Kidney (tissue), 13 donors: ENCODE measurements at regions not wholly inside any gene's neighbourhood (a gene's known extent, or its start where the extent isn't known, plus 50 kb on each side); places are given as distances from the start of the nearest gene placed in this dataset.

Experiments
- DNase-seq, 5 donors: peaks; one replicate each; pipeline ENCODE4 v3.0.0-alpha.2; 2013 to 2020
- FAIRE-seq: peaks from 2 replicates; lab custom pipeline; 2012; peaks lifted over from hg19 to GRCh38; lab: Jason Lieb, UNC
- H3K27ac ChIP-seq, 2 donors: one replicate each; pipeline ENCODE4 v1.7.0; 2013; ENCODE audit warnings: low read depth in 2 of 2, low read length in 2 of 2, inconsistent platforms in 1 of 2
- H3K27me3 ChIP-seq: one replicate; pipeline ENCODE4 v1.7.1; 2013; ENCODE audit warnings: low read length, inconsistent platforms; ENCODE audit not compliant: control insufficient read depth, insufficient read depth
- H3K36me3 ChIP-seq, 3 donors: one replicate each; pipeline versions ENCODE4 v1.7.0 to v1.7.1; 2013; ENCODE audit warnings: low read length in 3 of 3, control low read depth in 1 of 3, inconsistent platforms in 1 of 3; ENCODE audit not compliant: insufficient read depth in 3 of 3, control insufficient read depth in 2 of 3
- H3K4me1 ChIP-seq, 3 donors: one replicate each; pipeline versions ENCODE4 v1.7.0 to v1.7.1; 2013; ENCODE audit warnings: low read length in 3 of 3, inconsistent platforms in 1 of 3, low read depth in 1 of 3; ENCODE audit not compliant: control insufficient read depth in 2 of 3, insufficient read depth in 2 of 3
- H3K4me3 ChIP-seq, 3 donors: one replicate each; pipeline versions ENCODE4 v1.7.0 to v1.8.1; 2013; ENCODE audit warnings: low read length in 3 of 3, control low read depth in 1 of 3, inconsistent platforms in 1 of 3
- H3K9ac ChIP-seq, 3 donors: one replicate each; pipeline versions ENCODE4 v1.7.0 to v1.7.1; 2013; ENCODE audit warnings: low read length in 3 of 3, control low read depth in 1 of 3, inconsistent platforms in 1 of 3
- H3K9me3 ChIP-seq, 3 donors: one replicate each; pipeline versions ENCODE4 v1.7.0 to v1.7.1; 2013; ENCODE audit warnings: low read length in 3 of 3, control low read depth in 1 of 3, inconsistent platforms in 1 of 3; ENCODE audit not compliant: control insufficient read depth in 2 of 3, insufficient read depth in 1 of 3
- CTCF ChIP-seq: IDR thresholded peaks from 3 replicates; pipeline ENCODE4 v1.5.1; 2012; ENCODE audit warnings: mild to moderate bottlenecking, moderate library complexity, borderline replicate concordance; ENCODE audit not compliant: insufficient read depth; ENCODE audit errors: extremely low read depth
- intact Hi-C: fragments of 100-400 bp; cut with DNase I; formaldehyde crosslinking; loops from one replicate; pipeline ENCODE4 v1.11.1; 2022
- donor health status: control.
- donor health status: control.
- donor health status: control.
- donor health status: control.
- donor health status: control.
- donor health status: DM: yes; HTN: yes; CAD: no.
- donor health status: Normal renal cell carcinoma (clear cell type).

- no peaks in the 10 kb centered on the region for H3K27me3 ChIP-seq
- TF ChIP-seq CTCF = no peak
- H3K36me3 ChIP-seq = no peaks in the 10 kb centered on the region
- H3K4me1 ChIP-seq = peaks cover 0 to 11% (median 9%) of the 10 kb centered on the region in 3 donors
- FAIRE-seq = no peak
- peaks cover 0 to 22% (median 5%) of the 10 kb centered on the region in 3 donors for H3K9me3 ChIP-seq
- intact Hi-C loops = no loop called here
- H3K27ac ChIP-seq = peak overlapping the region; percentile 78 to 82
- DNase-seq = no peak
- no peak overlapping the region for H3K4me3 ChIP-seq
- no peak overlapping the region for H3K9ac ChIP-seq
Measured at GRCh38 chr12:58033831-58034230, 92.5 kb downstream of the ATP23 start.

- Histone ChIP-seq H3K9ac (no peak overlapping the region), H3K4me3 (peak overlapping the region in 1 of 3 donors; percentile 28), H3K4me1 (peaks cover 0 to 11% (median 9%) of the 10 kb centered on the region in 3 donors), H3K27ac (peak overlapping the region; percentile 78 to 82), H3K9me3 (peaks cover 0 to 25% (median 5%) of the 10 kb centered on the region in 3 donors), H3K36me3 (no peaks in the 10 kb centered on the region), H3K27me3 (no peaks in the 10 kb centered on the region)
- DNase-seq = no peak
- no peak for TF ChIP-seq CTCF
- intact Hi-C loops = no loop called here
- FAIRE-seq = no peak
Measured at GRCh38 chr12:58034311-58034710, 92.9 kb downstream of the ATP23 start.

GRCh38 chr12:58034712-58035111 is 93.3 kb downstream of the ATP23 start:
- peak overlapping the region in 1 of 3 donors; percentile 28 for H3K4me3 ChIP-seq
- no peak for DNase-seq
- no peak for TF ChIP-seq CTCF
- H3K27ac ChIP-seq = peak overlapping the region; percentile 78 to 82
- peaks cover 0 to 25% (median 5%) of the 10 kb centered on the region in 3 donors for H3K9me3 ChIP-seq
- H3K4me1 ChIP-seq = peaks cover 0 to 11% (median 9%) of the 10 kb centered on the region in 3 donors
- H3K9ac ChIP-seq = no peak overlapping the region
- H3K36me3 ChIP-seq = no peaks in the 10 kb centered on the region
- H3K27me3 ChIP-seq = no peaks in the 10 kb centered on the region
- intact Hi-C loops = no loop called here
- FAIRE-seq = no peak

- peaks cover 0 to 15% (median 5%) of the 10 kb centered on the region in 3 donors for H3K9me3 ChIP-seq
- no peak for FAIRE-seq
- no peak overlapping the region for H3K27ac ChIP-seq
Measured at GRCh38 chr12:58041441-58041840, 100.1 kb downstream of the ATP23 start.

More at GRCh38 chr12:58041441-58041840, 100.1 kb downstream of the ATP23 start:
- no peak overlapping the region for H3K9ac ChIP-seq
- intact Hi-C loops = no loop called here
- no peaks in the 10 kb centered on the region for H3K4me1 ChIP-seq
- no peak overlapping the region for H3K4me3 ChIP-seq
- no peaks in the 10 kb centered on the region for H3K27me3 ChIP-seq
- no peak for TF ChIP-seq CTCF
- no peak for DNase-seq
- no peaks in the 10 kb centered on the region for H3K36me3 ChIP-seq
